ENCODE measurements at regions not wholly inside any gene's neighbourhood (a gene's known extent, or its start where the extent isn't known, plus 50 kb on each side); places are given as distances from the start of the nearest gene placed in this dataset.

GRCh38 chr5:167916261-167916691, 375.2 kb upstream of the WWC1 start:
- Histone ChIP-seq H3K27me3 (ENCODE audit: control insufficient read depth in 1 of 2, insufficient read depth in 2 of 2, low read length in 2 of 2) (no peaks in the 10 kb centered on the region; a peak in 2 of 5 replicates), H3K4me2 (ENCODE audit: low read depth, low read length) (no peak overlapping the region), H3K36me3 (replicated peaks in 1 of 2; ENCODE audit: control insufficient read depth in 1 of 2, insufficient read depth in 2 of 2, low read length in 2 of 2) (no peaks in the 10 kb centered on the region), H3K79me2 (ENCODE audit: insufficient read depth, low read length) (no peaks in the 10 kb centered on the region), H3K4me1 (ENCODE audit: insufficient read depth, low read length) (no peaks in the 10 kb centered on the region), H3K9ac (ENCODE audit: insufficient read depth, low read depth, low read length) (no peak overlapping the region), H3K4me3 (replicated peaks in 1 of 3; ENCODE audit: insufficient read depth in 1 of 3, low read depth in 2 of 3, low read length in 3 of 3) (no peak overlapping the region), H4K20me1 (ENCODE audit: insufficient read depth, low read length) (no peaks in the 10 kb centered on the region), H3K27ac (ENCODE audit: extremely low read length, insufficient read depth, low read length) (no peak overlapping the region), H2AFZ (ENCODE audit: low read length) (no peak overlapping the region), H3K9me3 (ENCODE audit: low read length) (no peaks in the 10 kb centered on the region)
- in situ Hi-C loops (cut with HindIII; ENCODE audit: extremely low pct_ligation_motif_present, low pct_unique_long_range_greater_than_20kb) = no loop called here
- ChIA-PET POLR2A (no interaction called here), CTCF (ENCODE audit: low intra/inter-chr PET ratio, low total read pairs) (no interaction called here)
- BruUV-seq (replicated peaks) = no TSS peak
- FAIRE-seq = no peak
- intact Hi-C loops (cut with micrococcal nuclease; ENCODE audit: unreplicated experiment) = no loop called here
- 6% methylated on average over 5 of the region's 8 CpGs for WGBS (ENCODE audit: low lambda C conversion rate)
- no peak for ATAC-seq
- no peak for DNase-seq (ENCODE audit: low spot score)
- TF ChIP-seq PLRG1 (conservative IDR thresholded peaks at IDR 0.05) (no peak), BCLAF1 (IDR thresholded peaks at IDR 0.05) (no peak), STAT5B (CRISPR knock-in tag; IDR thresholded peaks at IDR 0.05) (no peak), ZNF333 (CRISPR knock-in tag; IDR thresholded peaks at IDR 0.05; ENCODE audit: borderline replicate concordance) (no peak), NBN (conservative IDR thresholded peaks at IDR 0.05) (no peak), KLF13 (CRISPR knock-in tag; IDR thresholded peaks at IDR 0.05) (no peak), ZEB1 (IDR thresholded peaks at IDR 0.05; ENCODE audit: insufficient replicate concordance, low read depth) (no peak), SMYD3 (CRISPR knock-in tag; IDR thresholded peaks at IDR 0.05) (no peak), NR2F6 (IDR thresholded peaks at IDR 0.05) (no peak), NR2F6 (CRISPR knock-in tag; IDR thresholded peaks at IDR 0.05) (no peak), HNF4G (IDR thresholded peaks at IDR 0.05; ENCODE audit: borderline replicate concordance, low read depth, low read length) (no peak), HNF4G (CRISPR knock-in tag; IDR thresholded peaks at IDR 0.05; ENCODE audit: borderline replicate concordance, low read depth) (no peak), MIXL1 (CRISPR knock-in tag; IDR thresholded peaks at IDR 0.05) (no peak)
- TF ChIP-seq, protein P1, sequence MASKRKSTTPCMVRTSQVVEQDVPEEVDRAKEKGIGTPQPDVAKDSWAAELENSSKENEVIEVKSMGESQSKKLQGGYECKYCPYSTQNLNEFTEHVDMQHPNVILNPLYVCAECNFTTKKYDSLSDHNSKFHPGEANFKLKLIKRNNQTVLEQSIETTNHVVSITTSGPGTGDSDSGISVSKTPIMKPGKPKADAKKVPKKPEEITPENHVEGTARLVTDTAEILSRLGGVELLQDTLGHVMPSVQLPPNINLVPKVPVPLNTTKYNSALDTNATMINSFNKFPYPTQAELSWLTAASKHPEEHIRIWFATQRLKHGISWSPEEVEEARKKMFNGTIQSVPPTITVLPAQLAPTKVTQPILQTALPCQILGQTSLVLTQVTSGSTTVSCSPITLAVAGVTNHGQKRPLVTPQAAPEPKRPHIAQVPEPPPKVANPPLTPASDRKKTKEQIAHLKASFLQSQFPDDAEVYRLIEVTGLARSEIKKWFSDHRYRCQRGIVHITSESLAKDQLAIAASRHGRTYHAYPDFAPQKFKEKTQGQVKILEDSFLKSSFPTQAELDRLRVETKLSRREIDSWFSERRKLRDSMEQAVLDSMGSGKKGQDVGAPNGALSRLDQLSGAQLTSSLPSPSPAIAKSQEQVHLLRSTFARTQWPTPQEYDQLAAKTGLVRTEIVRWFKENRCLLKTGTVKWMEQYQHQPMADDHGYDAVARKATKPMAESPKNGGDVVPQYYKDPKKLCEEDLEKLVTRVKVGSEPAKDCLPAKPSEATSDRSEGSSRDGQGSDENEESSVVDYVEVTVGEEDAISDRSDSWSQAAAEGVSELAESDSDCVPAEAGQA (IDR thresholded peaks at IDR 0.05; ENCODE audit: low read depth) = no peak
- TF ChIP-seq, protein P1 (CRISPR knock-in tag; IDR thresholded peaks at IDR 0.05; ENCODE audit: borderline replicate concordance) = no peak
- TF ChIP-seq, protein P2, sequence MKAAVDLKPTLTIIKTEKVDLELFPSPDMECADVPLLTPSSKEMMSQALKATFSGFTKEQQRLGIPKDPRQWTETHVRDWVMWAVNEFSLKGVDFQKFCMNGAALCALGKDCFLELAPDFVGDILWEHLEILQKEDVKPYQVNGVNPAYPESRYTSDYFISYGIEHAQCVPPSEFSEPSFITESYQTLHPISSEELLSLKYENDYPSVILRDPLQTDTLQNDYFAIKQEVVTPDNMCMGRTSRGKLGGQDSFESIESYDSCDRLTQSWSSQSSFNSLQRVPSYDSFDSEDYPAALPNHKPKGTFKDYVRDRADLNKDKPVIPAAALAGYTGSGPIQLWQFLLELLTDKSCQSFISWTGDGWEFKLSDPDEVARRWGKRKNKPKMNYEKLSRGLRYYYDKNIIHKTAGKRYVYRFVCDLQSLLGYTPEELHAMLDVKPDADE (CRISPR knock-in tag; IDR thresholded peaks at IDR 0.05) = no peak
- TF ChIP-seq, protein P3, sequence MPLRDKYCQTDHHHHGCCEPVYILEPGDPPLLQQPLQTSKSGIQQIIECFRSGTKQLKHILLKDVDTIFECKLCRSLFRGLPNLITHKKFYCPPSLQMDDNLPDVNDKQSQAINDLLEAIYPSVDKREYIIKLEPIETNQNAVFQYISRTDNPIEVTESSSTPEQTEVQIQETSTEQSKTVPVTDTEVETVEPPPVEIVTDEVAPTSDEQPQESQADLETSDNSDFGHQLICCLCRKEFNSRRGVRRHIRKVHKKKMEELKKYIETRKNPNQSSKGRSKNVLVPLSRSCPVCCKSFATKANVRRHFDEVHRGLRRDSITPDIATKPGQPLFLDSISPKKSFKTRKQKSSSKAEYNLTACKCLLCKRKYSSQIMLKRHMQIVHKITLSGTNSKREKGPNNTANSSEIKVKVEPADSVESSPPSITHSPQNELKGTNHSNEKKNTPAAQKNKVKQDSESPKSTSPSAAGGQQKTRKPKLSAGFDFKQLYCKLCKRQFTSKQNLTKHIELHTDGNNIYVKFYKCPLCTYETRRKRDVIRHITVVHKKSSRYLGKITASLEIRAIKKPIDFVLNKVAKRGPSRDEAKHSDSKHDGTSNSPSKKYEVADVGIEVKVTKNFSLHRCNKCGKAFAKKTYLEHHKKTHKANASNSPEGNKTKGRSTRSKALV (CRISPR knock-in tag; IDR thresholded peaks at IDR 0.05) = no peak
